Dendritic cell treated with granulocyte-macrophage colony-stimulating factor and Interleukin-4, amounts not matched to agents 40 ng/mL and 50 ng/mL, for 4 days (primary cell): ENCODE measurements at regions not wholly inside any gene's neighbourhood (a gene's known extent, or its start where the extent isn't known, plus 50 kb on each side); places are given as distances from the start of the nearest gene placed in this dataset.
A peak's percentile ranks its signal among the peaks of the same experiment; 100 is the strongest.
"Not testable (repeated sequence)": the region's sequence is repeated elsewhere in the genome, so short reads cannot be mapped to it uniquely, and the experiment has no call there.

Source experiments
- H3K27ac Mint-ChIP-seq: one replicate; pipeline ENCODE4 v1.8.0; 2022; ENCODE audit warnings: mild to moderate bottlenecking, mixed read lengths
- H3K27me3 Mint-ChIP-seq: one replicate; pipeline ENCODE4 v1.8.0; 2022; ENCODE audit warnings: mild to moderate bottlenecking, mixed read lengths
- H3K36me3 Mint-ChIP-seq: one replicate; pipeline ENCODE4 v1.8.0; 2022; ENCODE audit warnings: low read depth, mixed read lengths
- H3K4me1 Mint-ChIP-seq: one replicate; pipeline ENCODE4 v1.8.0; 2022; ENCODE audit warnings: low read depth, mixed read lengths
- H3K4me3 Mint-ChIP-seq: one replicate; pipeline ENCODE4 v1.8.0; 2022; ENCODE audit warnings: mild to moderate bottlenecking, moderate library complexity, mixed read lengths
- H3K9me3 Mint-ChIP-seq: one replicate; pipeline ENCODE4 v1.8.0; 2022; ENCODE audit warnings: mixed read lengths
- intact Hi-C: fragments of 100-400 bp; cut with micrococcal nuclease; formaldehyde crosslinking; loops from one replicate; pipeline ENCODE4 v1.15.0; 2022

DNA sequence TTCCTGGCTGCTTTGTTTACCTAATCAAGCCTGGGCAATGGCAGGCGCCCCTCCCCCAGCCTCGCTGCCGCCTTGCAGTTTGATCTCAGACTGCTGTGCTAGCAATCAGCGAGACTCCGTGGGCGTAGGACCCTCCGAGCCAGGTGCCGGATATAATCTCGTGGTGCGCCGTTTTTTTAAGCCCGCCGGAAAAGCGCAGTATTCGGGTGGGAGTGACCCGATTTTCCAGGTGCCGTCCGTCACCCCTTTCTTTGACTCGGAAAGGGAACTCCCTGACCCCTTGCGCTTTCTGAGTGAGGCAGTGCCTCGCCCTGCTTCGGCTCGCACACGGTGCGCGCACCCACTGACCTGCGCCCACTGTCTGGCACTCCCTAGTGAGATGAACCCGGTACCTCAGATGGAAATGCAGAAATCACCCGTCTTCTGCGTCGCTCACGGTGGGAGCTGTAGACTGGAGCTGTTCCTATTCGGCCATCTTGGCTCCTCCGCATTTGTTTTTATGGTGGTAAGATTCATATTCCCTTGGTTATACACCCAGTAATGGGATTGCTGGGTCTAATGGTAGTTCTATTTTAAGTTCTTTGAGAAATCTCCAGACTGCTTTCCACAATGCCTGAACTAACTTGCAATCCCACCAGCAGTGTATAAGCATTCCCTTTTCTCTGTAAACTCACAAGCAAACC lies 652.1 kb upstream of the LRFN5 start:
- H3K27me3 Mint-ChIP-seq, intact Hi-C loops, H3K27ac Mint-ChIP-seq, H3K4me1 Mint-ChIP-seq, H3K36me3 Mint-ChIP-seq: not testable (repeated sequence)
- peaks cover 45% of the 10 kb centered on the region for H3K9me3 Mint-ChIP-seq
- peak overlapping the region; percentile 9 for H3K4me3 Mint-ChIP-seq

DNA sequence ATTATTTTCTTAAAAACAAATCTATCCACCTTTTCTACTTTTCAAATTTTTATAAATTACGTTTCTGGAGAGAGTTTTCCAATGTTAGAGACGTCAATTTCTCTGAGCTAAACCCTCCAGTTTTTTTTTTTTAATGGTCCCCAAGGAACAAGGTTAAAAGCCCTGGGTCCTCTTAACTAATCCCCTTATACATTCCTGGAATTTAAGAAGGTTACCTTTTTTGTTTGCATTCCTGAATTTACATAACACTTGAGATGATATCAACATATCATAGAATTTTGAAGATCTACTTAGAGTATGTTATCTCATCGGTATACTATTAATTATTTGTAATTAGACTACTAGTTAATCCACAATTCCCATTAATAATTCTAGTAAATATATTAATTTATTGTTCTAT lies 662.2 kb upstream of the LRFN5 start:
- no peaks in the 10 kb centered on the region for H3K36me3 Mint-ChIP-seq
- no peak overlapping the region for H3K27ac Mint-ChIP-seq
- no peaks in the 10 kb centered on the region for H3K9me3 Mint-ChIP-seq
- H3K27me3 Mint-ChIP-seq: no peaks in the 10 kb centered on the region
- intact Hi-C loops: no loop called here
- no peaks in the 10 kb centered on the region for H3K4me1 Mint-ChIP-seq
- H3K4me3 Mint-ChIP-seq: no peak overlapping the region

DNA sequence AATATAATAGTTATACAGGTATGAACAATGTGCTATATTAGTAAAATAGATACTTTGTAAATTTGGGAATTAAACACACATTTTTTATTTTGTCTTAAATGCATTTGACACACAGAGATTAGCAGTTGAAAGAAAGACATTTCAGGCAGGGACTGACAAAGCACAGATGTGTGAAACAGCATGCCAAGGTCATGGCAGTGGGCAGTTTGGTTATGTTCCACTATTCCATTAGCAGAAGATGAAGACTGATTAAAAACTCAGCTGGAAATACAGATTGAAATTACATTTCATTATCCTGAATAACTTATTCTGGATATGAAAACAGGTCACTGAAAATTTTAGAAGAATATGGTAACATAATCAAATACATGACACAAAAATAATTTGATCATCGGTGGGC lies 669.8 kb upstream of the LRFN5 start:
- Mint-ChIP-seq H3K4me1 (no peaks in the 10 kb centered on the region), H3K27ac (no peak overlapping the region)
- intact Hi-C loops: no loop called here

DNA sequence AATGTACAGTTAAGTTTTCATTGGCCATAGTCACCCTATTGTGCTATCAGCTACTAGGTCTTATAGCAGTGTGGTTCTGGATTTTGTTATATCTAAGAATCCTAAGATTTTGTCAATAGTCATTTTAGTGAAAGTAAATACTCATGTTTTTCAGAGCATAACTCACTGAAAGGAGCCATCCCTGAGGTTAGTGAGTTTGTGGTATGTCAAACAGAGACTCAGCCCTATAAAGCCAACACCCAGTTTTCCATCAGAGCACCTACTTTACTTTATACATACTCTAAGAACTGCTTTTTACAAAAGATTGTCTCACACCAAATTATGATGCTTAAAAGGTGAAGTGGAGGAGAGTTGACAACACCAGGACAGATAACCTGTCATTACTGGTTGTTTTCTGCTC lies 686.3 kb upstream of the LRFN5 start:
- H3K36me3 Mint-ChIP-seq: no peaks in the 10 kb centered on the region
- H3K4me1 Mint-ChIP-seq: no peaks in the 10 kb centered on the region
- no peak overlapping the region for H3K4me3 Mint-ChIP-seq
- no peak overlapping the region for H3K27ac Mint-ChIP-seq
- no peaks in the 10 kb centered on the region for H3K27me3 Mint-ChIP-seq
- intact Hi-C loops: no loop called here
- no peaks in the 10 kb centered on the region for H3K9me3 Mint-ChIP-seq

More for the DNA sequence above, 669.8 kb upstream of the LRFN5 start:
- Mint-ChIP-seq H3K9me3 (no peaks in the 10 kb centered on the region), H3K27me3 (no peaks in the 10 kb centered on the region), H3K36me3 (no peaks in the 10 kb centered on the region), H3K4me3 (no peak overlapping the region)

DNA sequence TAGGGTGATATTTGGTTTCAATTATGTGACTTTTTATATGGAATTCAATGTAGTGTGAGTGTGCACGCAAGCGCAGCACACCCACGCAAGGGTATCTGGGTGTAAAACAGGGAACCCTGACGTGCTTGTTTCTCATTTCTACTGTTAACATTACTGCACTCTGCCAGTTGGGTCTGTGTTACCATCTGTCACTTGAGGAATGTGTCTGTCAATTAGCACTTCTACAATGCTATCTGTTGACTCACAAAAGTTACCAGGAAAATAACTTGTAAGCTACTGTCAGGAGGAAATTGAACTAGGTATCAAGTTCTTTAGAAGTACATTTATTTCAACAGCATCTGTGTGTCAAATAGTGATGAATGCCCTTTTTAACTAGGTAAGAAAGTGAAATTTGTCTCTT lies 695.5 kb upstream of the LRFN5 start:
- no peaks in the 10 kb centered on the region for H3K4me1 Mint-ChIP-seq
- H3K4me3 Mint-ChIP-seq: no peak overlapping the region
- no peaks in the 10 kb centered on the region for H3K9me3 Mint-ChIP-seq
- no peaks in the 10 kb centered on the region for H3K36me3 Mint-ChIP-seq
- H3K27ac Mint-ChIP-seq: no peak overlapping the region
- intact Hi-C loops: no loop called here
- H3K27me3 Mint-ChIP-seq: no peaks in the 10 kb centered on the region

DNA sequence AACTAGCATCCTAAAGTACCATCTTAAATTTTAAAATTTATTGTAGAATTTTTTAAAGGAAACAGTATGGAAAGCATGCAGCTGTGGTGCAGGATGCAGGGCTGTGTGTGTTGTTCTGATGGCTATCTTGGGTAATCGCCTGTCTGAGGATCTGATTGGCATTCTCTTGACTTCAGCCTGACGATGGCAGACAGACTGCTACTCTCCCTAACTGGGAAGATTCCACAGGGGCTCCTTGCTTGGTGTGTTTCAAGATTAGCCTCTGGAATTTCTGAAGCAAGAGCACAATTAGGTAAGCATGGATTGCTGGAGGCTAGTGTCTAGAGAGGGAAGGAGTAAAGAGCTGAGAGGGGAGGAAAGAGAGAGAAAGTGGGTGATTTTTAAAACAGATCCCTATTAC lies 696.8 kb upstream of the LRFN5 start:
- Mint-ChIP-seq H3K4me3 (no peak overlapping the region), H3K27me3 (no peaks in the 10 kb centered on the region), H3K36me3 (no peaks in the 10 kb centered on the region), H3K4me1 (no peaks in the 10 kb centered on the region), H3K9me3 (no peaks in the 10 kb centered on the region), H3K27ac (no peak overlapping the region)
- intact Hi-C loops: no loop called here

DNA sequence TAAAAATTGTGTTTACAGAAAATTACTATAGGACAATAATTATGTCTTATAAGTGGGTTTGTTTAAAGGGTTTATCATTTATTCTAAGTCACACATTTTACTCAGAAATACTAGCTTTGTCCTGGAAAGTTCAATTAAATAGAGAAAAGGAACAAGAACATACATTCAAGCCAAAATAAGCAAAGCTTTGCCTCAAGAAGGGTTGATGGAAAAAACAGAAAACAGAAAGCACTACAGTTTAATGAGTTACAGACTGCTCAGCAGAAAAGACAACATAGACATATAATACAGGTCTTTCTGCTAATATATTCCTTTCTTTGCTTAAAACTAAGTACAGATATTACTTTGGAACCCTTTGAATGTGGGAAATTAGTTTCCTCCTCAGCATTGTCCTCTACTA lies 703.0 kb upstream of the LRFN5 start:
- intact Hi-C loops: no loop called here
- no peaks in the 10 kb centered on the region for H3K4me1 Mint-ChIP-seq
- no peak overlapping the region for H3K27ac Mint-ChIP-seq
- H3K36me3 Mint-ChIP-seq: no peaks in the 10 kb centered on the region
- H3K9me3 Mint-ChIP-seq: no peaks in the 10 kb centered on the region
- H3K27me3 Mint-ChIP-seq: no peaks in the 10 kb centered on the region
- H3K4me3 Mint-ChIP-seq: no peak overlapping the region

DNA sequence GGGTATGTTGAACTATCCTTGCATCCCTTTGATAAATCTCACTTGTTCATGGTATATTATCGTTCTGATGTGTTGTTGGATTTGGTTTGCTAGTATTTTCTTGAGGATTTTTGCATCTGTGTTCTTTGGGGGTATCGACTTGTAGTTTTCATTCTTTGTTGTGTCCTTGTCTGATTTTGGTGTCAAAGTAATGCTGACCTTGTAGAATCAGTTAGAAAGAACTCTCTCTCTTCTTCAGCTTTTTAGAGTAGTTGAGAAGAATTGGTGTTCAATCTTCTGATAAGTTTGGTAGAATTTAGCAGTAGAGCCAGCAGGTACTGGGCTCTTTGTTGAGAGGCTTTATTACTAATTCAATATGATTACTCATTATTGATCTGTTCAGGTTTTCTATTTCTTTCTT lies 707.2 kb upstream of the LRFN5 start:
- H3K36me3 Mint-ChIP-seq: no peaks in the 10 kb centered on the region
- no peak overlapping the region for H3K27ac Mint-ChIP-seq
- intact Hi-C loops: no loop called here
- no peaks in the 10 kb centered on the region for H3K9me3 Mint-ChIP-seq
- no peaks in the 10 kb centered on the region for H3K27me3 Mint-ChIP-seq
- H3K4me1 Mint-ChIP-seq: no peaks in the 10 kb centered on the region
- no peak overlapping the region for H3K4me3 Mint-ChIP-seq

DNA sequence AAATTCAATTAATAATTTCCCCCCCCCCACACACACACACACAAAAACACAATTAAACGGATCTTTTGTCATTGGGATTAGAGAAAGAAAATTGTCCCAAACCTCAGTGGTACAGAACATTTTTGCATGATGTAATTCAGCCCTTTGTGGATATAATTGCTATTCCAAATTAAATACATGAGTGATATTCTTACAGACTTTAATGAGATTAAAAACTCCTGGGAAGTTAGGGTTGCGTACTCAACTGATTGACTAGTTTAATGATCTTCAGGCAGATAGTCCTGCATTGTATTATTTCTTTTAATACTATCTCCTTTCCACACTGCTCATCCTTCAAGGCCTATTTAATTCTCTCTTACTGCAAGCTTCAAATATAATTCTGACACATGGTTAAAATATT lies 711.8 kb upstream of the LRFN5 start:
- Mint-ChIP-seq H3K4me3 (no peak overlapping the region), H3K36me3 (no peaks in the 10 kb centered on the region), H3K9me3 (no peaks in the 10 kb centered on the region), H3K27ac (no peak overlapping the region), H3K27me3 (no peaks in the 10 kb centered on the region), H3K4me1 (no peaks in the 10 kb centered on the region)
- intact Hi-C loops: no loop called here

DNA sequence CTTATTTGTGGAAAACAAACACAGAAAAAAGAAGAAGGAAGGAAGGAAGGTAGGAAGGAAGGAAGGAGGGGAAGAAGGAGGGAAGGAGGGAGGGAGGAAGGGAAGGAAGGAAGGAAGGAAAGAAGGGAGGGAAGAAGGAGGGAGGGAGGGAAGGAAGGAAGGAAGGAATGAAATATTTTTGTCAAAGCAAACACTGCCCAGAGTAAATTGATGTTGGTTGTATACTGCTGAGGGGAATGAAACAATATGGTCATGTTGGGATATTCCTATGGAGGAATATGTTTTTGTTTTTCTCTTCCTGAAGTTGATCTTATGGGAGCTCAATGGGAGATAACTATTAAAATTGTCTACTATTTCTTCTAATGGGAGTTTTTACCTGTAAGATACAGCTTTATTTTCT lies 717.5 kb upstream of the LRFN5 start:
- no peak overlapping the region for H3K4me3 Mint-ChIP-seq
- no peaks in the 10 kb centered on the region for H3K27me3 Mint-ChIP-seq
- no peaks in the 10 kb centered on the region for H3K9me3 Mint-ChIP-seq
- H3K27ac Mint-ChIP-seq: no peak overlapping the region
- H3K4me1 Mint-ChIP-seq: no peaks in the 10 kb centered on the region
- intact Hi-C loops: no loop called here
- no peaks in the 10 kb centered on the region for H3K36me3 Mint-ChIP-seq

DNA sequence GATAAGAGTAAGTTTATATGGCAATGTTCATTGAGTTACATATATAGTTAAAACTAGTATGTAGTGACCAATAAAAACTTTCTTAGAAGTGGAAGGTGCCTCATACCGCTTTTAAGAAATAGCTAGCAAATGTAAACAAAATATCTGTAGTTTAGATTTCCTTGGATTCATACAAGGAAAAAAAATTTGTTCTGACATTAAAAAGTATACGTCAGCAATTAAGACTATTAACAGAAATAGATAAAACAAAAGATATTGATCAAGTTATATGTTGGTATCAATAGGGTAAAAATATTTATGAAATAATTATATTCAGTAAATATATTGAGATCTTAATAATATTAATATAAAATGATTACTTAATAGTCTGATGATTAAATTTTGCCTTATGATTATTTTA lies 718.8 kb upstream of the LRFN5 start:
- H3K4me1 Mint-ChIP-seq: no peaks in the 10 kb centered on the region
- no peaks in the 10 kb centered on the region for H3K36me3 Mint-ChIP-seq
- intact Hi-C loops: no loop called here
- no peaks in the 10 kb centered on the region for H3K9me3 Mint-ChIP-seq
- H3K27ac Mint-ChIP-seq: no peak overlapping the region
- no peak overlapping the region for H3K4me3 Mint-ChIP-seq
- no peaks in the 10 kb centered on the region for H3K27me3 Mint-ChIP-seq

DNA sequence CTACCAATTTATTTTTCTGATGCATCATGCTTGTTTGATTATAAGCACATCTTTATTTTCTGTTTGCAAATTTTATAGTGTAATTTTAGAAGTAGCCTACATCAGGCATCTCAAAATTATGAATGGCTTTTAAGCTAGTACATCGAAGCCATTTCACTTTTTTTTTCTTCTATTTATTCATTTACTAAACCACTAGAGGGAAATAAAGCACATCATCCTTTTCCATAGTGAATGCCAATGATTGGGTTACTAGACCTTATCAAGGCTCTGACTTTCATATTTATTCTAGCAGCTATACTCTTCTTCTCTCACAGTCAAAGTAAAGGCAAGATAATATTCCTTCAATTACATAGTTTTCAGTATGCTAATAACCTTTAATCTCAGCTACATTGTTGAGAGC lies 736.4 kb upstream of the LRFN5 start:
- H3K4me1 Mint-ChIP-seq: no peaks in the 10 kb centered on the region
- no peaks in the 10 kb centered on the region for H3K27me3 Mint-ChIP-seq
- no peaks in the 10 kb centered on the region for H3K36me3 Mint-ChIP-seq
- H3K4me3 Mint-ChIP-seq: no peak overlapping the region
- H3K9me3 Mint-ChIP-seq: peaks cover 3% of the 10 kb centered on the region
- intact Hi-C loops: no loop called here
- no peak overlapping the region for H3K27ac Mint-ChIP-seq

DNA sequence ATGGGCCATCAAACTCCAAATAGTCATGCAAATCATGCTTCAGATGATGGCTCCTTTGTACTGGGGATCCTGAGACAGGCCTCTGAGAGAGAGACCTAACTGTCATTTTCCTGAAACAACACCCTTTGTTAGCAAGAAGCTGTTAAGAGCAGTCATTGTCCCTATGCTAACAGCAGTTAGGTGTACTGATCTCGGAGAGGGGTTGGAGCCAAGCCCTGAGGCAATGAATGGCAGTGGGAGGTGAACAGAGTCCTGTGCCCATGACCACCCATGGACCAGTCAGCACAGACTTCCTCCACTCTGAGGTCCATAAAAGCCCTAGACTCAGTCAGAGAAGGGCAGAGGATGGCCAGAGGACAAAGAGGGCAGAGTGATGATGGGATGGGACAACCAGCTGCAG lies 747.6 kb upstream of the LRFN5 start:
- Mint-ChIP-seq H3K4me1 (no peaks in the 10 kb centered on the region), H3K27ac (no peak overlapping the region), H3K36me3 (no peaks in the 10 kb centered on the region), H3K4me3 (no peak overlapping the region), H3K9me3 (peaks cover 41% of the 10 kb centered on the region), H3K27me3 (no peaks in the 10 kb centered on the region)
- intact Hi-C loops: no loop called here

DNA sequence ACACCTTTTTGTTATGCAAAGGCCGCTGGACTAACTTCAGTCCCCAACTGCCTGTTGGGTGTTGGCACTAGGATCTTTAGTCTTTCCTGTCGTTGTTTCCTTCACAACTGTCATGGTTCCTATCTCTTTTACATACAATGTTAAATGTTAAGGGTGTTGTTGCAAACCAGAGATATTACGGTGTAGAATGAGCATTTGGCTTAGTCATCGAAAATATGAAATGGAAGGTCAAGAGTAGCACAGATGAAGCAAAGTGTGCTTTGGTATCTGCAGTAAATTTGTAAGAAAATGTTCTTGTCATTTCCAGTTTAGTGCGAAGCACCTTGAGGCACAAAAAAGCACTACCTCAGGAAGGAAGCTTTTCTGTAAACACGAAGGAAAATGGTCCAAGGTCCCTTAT lies 751.3 kb upstream of the LRFN5 start:
- Mint-ChIP-seq H3K9me3 (peaks cover 27% of the 10 kb centered on the region), H3K4me3 (no peak overlapping the region), H3K4me1 (no peaks in the 10 kb centered on the region), H3K27ac (no peak overlapping the region), H3K27me3 (no peaks in the 10 kb centered on the region), H3K36me3 (no peaks in the 10 kb centered on the region)
- intact Hi-C loops: no loop called here

DNA sequence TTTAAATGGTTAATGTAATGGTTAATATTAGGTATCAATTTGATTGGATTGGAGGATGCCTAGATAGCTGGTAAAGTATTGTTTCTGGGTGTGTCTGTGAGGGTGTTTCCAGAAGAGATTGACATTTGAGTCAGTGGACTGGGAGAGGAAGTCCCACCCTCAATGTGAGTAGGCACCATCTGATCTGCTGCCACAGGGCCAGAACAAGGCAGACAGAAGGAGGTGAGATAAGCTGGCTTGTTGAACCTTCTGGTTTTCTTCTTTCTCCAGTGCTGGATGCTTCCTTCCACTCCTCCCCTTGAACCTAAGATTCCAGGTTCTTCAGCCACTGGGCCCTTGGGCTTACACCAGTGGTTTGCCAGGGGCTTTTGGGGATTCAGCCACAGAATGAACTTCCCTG lies 756.5 kb upstream of the LRFN5 start:
- H3K27ac Mint-ChIP-seq: no peak overlapping the region
- peaks cover 11% of the 10 kb centered on the region for H3K9me3 Mint-ChIP-seq

More for the DNA sequence above, 756.5 kb upstream of the LRFN5 start:
- Mint-ChIP-seq H3K36me3 (no peaks in the 10 kb centered on the region), H3K4me1 (no peaks in the 10 kb centered on the region), H3K4me3 (no peak overlapping the region), H3K27me3 (no peaks in the 10 kb centered on the region)
- intact Hi-C loops: no loop called here
